GM12873 (cell line): ENCODE measurements at regions not wholly inside any gene's neighbourhood (a gene's known extent, or its start where the extent isn't known, plus 50 kb on each side); places are given as distances from the start of the nearest gene placed in this dataset.

ENCODE experiments used
- CTCF ChIP-seq: IDR thresholded peaks from 2 replicates; pipeline ENCODE4 v1.5.1; 2012; ENCODE audit warnings: low read depth, mild to moderate bottlenecking, moderate library complexity, low read length, control low read depth; ENCODE audit not compliant: insufficient read depth; ENCODE audit errors: missing control alignments

GRCh38 chr5:74303578-74303977 is 336.9 kb downstream of the ENC1 start:
- no peak for TF ChIP-seq CTCF

- no peak for TF ChIP-seq CTCF
Measured at GRCh38 chr5:74301576-74301975, 339.0 kb downstream of the ENC1 start.

DNA sequence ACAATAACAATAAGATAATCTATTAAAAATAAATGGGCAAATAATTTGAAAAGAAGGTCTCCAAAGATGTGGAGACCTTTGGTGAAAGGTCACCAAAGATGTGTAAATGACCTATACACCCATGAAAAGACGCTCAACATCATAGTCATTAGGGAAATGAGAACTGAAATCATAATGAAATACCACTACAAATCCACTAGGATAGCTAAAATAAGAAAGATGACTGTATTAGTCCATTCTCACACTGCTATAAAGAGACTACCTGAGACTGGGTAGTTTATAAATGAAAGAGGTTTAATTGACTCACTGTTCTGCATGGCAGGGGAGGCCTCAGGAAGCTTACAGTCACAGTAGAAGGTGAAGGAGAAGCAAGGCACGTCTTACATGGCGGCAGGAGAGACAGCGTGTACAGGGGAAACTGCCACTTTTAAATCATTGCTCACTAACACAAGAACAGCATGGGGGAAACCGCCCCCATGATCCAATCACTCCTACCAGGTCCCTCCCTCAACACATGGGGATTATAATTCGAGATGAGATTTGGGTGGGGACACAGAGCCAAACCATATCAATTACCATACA is 339.6 kb downstream of the ENC1 start:
- TF ChIP-seq CTCF = no peak

DNA sequence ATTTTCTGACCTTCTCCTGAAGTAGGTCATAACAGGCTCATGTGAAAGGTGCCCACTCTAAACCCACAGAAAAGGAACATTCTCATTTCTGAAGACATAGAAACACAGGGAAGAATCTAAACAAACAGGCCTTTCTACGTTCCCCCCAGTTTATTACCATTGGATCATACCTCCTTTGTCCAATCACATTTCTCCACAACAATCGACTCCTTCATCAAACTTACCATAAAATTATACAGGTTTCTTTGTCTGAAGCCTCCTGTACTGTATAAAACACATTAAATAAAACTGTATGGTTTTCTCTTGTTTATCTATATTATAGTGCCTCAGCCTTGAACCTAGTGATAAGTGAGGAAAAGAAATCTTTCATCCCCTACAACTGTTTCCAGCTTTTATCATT is 340.7 kb downstream of the ENC1 start:
- no peak for TF ChIP-seq CTCF

DNA sequence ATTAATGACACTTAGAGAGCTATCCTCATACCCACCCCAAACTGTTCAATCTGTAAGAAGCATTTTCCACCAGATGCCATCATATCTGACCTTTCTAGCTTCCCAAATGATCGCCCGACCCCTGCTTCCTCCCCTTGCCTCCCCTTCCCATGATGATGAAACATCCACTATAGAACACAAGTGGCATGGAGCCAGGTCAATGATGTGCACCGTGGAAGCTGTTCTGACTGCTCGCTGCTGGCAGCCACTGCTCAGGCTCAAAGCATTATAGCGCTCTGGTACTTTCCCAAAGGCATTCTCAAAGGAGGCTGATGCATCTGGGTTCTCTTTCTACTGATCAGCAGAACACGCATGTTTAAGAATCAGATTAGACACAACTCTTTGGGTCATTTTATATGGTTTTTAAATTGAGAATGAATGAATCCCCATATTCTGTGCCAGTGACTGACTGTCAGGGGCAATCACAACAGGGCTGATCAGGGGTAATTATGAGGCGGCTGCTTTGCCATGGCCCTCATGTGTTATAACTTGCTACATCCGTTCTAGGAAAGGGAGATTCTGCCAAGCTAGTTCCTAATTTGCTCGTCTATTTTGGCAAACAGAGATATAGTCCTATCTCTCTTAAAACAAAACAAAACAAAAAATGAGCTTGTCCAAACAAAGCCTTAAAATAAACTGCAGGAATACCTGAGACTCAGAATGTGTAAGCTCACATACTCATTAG is 343.7 kb downstream of the ENC1 start:
- no peak for TF ChIP-seq CTCF

DNA sequence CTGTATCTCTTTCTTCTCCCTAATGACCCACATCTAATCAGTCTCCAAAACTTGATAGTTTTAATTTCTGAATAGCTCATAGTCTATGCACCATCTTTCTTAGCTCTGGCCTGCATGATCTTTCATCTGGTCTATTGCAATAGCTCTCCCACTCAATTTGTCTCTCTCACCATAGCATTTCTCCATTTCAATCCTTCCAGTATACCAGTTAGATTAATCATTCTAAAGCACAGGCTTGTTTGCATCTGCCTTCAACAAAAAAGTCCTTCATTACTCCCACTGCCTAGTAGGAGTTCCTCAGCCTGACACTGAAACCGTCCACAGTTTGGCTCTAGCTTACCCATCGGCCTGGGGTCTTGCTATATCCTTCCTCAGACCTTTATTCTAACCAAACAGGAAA is 344.9 kb downstream of the ENC1 start:
- no peak for TF ChIP-seq CTCF

DNA sequence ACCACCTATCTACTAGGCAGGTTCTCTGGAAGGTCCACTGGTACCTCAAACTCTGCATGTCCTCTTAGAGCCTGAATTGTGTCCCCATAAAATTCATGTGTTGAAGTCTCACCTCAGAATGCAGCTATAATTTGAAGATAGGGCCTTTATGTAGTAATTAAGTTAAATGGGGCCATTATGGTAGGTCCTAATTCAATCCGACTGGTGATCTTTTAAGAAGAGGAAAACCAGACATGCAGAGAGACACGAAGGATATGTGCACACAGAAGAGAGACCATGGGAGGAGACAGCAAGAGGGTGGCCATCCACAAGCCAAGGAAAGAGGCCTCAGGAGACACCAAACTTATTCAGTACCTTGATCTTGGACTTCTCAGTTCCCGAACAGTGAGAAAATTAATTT is 345.4 kb downstream of the ENC1 start:
- TF ChIP-seq CTCF = no peak
